Eye (tissue), 1 donor: ENCODE measurements at regions not wholly inside any gene's neighbourhood (a gene's known extent, or its start where the extent isn't known, plus 50 kb on each side); places are given as distances from the start of the nearest gene placed in this dataset.
"Not testable (repeated sequence)": the region's sequence is repeated elsewhere in the genome, so short reads cannot be mapped to it uniquely, and the experiment has no call there.

Source experiments
- DNase-seq: peaks from one replicate; pipeline ENCODE4 v3.0.0-alpha.2; 2015

- not testable (repeated sequence) for DNase-seq
These were observed 72.7 kb upstream of the DLGAP1 start for GRCh38 chr18:4527826-4528225.

GRCh38 chr18:4524096-4524495, 69.0 kb upstream of the DLGAP1 start:
- no peak for DNase-seq

- no peak for DNase-seq
These were observed 56.1 kb upstream of the DLGAP1 start for GRCh38 chr18:4511166-4511565.

- no peak for DNase-seq
These were observed 55.6 kb upstream of the DLGAP1 start for GRCh38 chr18:4510711-4511110.

- DNase-seq = no peak
These were observed 55.1 kb upstream of the DLGAP1 start for GRCh38 chr18:4510160-4510559.
